D721Med (cell line): ENCODE measurements at regions not wholly inside any gene's neighbourhood (a gene's known extent, or its start where the extent isn't known, plus 50 kb on each side); places are given as distances from the start of the nearest gene placed in this dataset.

Experiments used
- DNase-seq: peaks from one replicate; pipeline ENCODE4 v3.0.0; 2011; ENCODE audit warnings: low spot score; ENCODE audit not compliant: insufficient read length
- FAIRE-seq: peaks from 2 replicates; lab custom pipeline; 2011; peaks lifted over from hg19 to GRCh38; lab: Jason Lieb, UNC
- CTCF ChIP-seq: IDR thresholded peaks from 2 replicates; pipeline ENCODE4 v1.5.1; 2012; ENCODE audit warnings: mild to moderate bottlenecking, control low read depth; ENCODE audit not compliant: insufficient read depth; ENCODE audit errors: missing control alignments

GRCh38 chr4:152247271-152247975 lies 288.5 kb downstream of the FBXW7 start:
- TF ChIP-seq CTCF: no peak
- DNase-seq (no peak), FAIRE-seq (no peak)

GRCh38 chr4:152246659-152247058 lies 289.2 kb downstream of the FBXW7 start:
- TF ChIP-seq CTCF: no peak
- FAIRE-seq (no peak), DNase-seq (no peak)

- no peak for FAIRE-seq
- no peak for TF ChIP-seq CTCF
- DNase-seq: no peak
Observed at GRCh38 chr4:152245680-152246079, 290.2 kb downstream of the FBXW7 start.

GRCh38 chr4:152244659-152245058 lies 291.2 kb downstream of the FBXW7 start:
- no peak for TF ChIP-seq CTCF

GRCh38 chr4:152243896-152244595 lies 291.8 kb downstream of the FBXW7 start:
- no peak for FAIRE-seq
- DNase-seq: no peak
- TF ChIP-seq CTCF: no peak

More at GRCh38 chr4:152244659-152245058, 291.2 kb downstream of the FBXW7 start:
- FAIRE-seq (no peak), DNase-seq (no peak)

GRCh38 chr4:152243206-152243605 lies 292.7 kb downstream of the FBXW7 start:
- DNase-seq (no peak), FAIRE-seq (no peak)
- no peak for TF ChIP-seq CTCF

GRCh38 chr4:152240232-152240631 lies 295.7 kb downstream of the FBXW7 start:
- FAIRE-seq (no peak), DNase-seq (no peak)
- no peak for TF ChIP-seq CTCF
